GM18868 (cell line): ENCODE measurements at regions not wholly inside any gene's neighbourhood (a gene's known extent, or its start where the extent isn't known, plus 50 kb on each side); places are given as distances from the start of the nearest gene placed in this dataset.

Experiments
- ATAC-seq: cut with Tn5 transposase; IDR thresholded peaks from one replicate; pipeline ENCODE4 v1.9.1; 2021; ENCODE audit warnings: mild to moderate bottlenecking, moderate library complexity; ENCODE audit not compliant: unreplicated experiment

DNA sequence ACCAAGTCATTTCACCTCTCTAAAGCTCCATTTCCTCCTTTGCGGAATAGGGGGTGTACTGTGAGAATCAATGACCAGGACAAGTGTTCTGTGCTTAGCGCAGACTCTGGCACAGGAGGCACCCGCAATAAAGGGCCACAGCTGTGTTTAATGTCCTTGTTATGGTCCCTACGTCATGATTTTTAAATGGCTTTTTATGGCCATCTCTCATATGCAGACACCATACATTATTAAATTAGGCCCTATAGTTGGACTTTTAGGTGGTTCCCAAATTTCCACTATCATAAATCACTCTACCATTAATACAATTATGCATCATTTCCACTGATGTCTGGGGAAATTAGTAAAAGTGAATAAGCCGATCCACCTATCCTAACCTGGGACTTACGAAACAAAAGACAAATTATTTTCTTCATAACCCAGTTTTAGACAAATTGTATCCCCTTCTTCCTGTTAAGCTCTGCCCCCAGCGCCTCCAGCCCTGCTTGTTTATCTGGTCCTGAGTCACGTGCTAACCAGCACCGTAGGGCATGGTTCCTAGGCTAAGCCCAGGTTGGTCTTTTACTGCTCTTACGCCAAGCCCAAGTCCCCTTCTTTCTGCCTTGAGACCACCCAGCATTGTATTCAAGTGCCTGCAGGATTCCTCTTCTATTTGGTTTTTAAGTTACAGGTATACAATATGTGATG lies 278.3 kb downstream of the SHQ1 start:
- ATAC-seq = no peak

DNA sequence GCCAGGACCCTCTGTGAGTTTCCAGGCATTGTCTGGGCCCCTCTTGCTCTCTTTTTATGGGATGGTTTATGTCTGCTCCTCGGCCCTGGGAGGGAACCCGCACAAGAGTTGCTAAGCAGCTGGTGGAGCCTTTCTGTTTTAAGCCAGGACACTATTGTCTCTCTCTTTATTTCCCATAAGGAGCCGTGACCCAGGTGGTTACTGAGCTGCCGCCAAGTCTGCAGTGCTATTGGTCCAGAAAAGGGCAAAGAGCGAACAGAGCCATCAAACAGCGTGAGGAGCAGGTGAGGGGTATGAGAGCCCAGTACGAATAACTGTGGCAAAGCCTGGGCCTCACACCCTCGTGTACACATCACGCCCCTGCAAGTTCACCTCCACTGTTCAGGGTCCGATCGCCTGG lies 280.2 kb downstream of the SHQ1 start:
- ATAC-seq = no peak

DNA sequence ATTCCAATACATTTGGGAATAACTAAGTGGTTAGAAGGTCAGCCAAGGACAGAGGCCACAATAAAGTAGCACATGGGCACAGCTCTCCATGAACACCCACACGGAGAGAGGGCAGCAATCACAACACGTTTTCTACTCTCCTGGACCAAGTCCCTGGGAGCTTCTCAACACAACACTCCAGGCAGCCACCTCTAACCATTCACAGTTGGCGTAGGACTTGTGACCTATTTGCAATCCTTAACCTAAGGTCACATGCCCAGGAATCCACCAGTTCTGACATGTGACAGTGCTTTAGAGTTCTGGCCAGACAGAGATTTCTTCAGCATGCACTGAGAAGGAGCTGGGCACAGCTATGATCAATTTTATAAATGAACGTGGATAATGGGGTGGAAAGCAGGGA lies 280.8 kb downstream of the SHQ1 start:
- ATAC-seq = no peak

GRCh38 chr3:72565593-72565992 lies 282.7 kb downstream of the SHQ1 start:
- ATAC-seq = no peak

DNA sequence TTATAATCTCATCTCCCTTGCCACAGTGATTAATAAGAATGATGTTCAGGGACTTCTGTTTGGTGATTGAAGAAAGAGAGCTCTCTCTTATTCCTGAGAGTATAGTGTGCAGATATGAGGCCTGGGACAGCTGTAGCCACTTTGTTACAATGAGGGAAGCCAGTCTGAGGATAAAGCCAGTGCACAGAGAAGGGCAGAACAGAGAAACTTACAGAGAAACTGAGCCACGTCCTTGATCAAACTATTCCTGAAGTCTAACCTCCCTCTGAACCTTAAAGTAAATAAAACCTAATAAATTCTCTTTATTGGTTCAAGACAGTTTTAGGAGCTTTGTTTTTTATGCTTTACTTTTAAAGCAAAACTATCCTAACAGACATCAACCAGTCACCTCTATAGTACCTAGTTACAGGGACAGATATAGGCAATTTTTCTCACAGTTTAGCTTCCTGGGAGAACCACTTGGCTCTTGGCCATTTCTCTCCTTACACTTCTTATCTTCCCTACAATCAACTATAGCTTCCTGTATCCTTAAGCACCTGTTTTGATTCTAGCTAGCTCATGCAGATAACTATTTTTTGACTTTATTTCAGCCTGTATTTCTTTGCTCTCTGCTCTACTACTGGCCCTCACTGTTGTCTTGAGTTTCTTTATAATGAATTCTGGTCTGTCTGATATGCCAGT lies 284.4 kb downstream of the SHQ1 start:
- no peak for ATAC-seq

DNA sequence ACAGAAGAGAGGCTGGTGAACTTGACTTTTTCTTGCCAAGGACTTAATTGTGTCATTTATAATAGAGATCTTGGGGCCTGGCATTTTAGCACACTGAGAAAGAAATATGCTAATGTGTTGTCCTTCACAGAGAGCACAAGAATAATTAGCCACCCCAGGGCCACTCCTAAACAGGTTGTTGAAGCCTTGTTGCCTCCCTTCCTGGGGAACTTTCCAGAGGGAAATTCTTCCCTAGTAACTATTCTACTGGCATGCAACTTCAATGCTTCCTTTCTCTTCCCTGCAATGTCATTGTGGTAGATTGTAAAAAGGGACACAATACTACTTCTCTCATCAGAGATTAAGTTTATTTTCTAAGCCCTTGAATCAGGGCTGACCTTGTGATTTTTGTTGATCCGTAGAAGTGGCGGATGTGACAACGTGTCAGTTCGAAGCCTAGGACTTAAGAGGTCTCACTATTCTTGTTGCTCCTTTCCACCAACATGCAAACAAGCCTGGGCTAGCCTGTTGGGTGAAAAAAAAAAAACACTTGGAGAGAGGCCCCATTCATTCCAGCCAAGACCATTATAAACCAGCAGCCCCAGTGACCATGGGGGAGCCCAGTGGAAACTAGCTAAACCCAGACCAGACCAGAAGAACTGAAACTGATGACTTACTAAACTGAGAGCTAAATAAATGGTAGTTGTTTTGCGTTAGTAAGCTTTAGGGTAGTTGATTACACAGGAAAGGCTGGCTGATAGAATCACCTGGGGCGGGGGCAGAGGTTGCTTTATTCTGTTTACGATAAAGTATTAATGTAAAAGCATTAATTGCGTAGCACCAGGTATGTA lies 287.2 kb downstream of the SHQ1 start:
- no peak for ATAC-seq

- ATAC-seq = peak; percentile 42
Measured at GRCh38 chr3:72559385-72559784, 288.9 kb downstream of the SHQ1 start.

GRCh38 chr3:72558001-72558400 lies 290.2 kb downstream of the SHQ1 start:
- ATAC-seq = no peak

- no peak for ATAC-seq
Measured at GRCh38 chr3:72555714-72556113, 292.5 kb downstream of the SHQ1 start.

GRCh38 chr3:72554689-72555088 lies 293.6 kb downstream of the SHQ1 start:
- ATAC-seq = no peak

DNA sequence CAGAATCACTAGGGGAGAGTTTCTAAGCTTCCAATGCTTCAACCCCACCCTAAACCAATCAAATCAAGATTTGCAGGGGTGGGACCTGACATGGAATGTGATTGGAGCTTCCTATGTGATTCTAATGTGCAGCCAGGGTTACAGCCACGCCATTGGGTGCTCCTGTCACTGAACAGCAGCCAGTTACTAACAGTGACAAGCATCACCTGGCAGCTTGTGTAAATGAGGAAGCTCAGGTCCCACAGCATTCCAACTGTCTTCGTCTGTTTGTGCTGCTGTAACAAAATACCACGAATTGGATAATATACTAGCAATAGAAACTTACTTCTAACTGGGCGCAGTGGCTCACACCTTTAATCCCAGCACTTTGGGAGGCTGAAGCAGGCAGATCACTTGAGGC lies 294.9 kb downstream of the SHQ1 start:
- ATAC-seq = no peak

- ATAC-seq = peak; percentile 72
Measured at GRCh38 chr3:72550582-72551262, 297.5 kb downstream of the SHQ1 start.

DNA sequence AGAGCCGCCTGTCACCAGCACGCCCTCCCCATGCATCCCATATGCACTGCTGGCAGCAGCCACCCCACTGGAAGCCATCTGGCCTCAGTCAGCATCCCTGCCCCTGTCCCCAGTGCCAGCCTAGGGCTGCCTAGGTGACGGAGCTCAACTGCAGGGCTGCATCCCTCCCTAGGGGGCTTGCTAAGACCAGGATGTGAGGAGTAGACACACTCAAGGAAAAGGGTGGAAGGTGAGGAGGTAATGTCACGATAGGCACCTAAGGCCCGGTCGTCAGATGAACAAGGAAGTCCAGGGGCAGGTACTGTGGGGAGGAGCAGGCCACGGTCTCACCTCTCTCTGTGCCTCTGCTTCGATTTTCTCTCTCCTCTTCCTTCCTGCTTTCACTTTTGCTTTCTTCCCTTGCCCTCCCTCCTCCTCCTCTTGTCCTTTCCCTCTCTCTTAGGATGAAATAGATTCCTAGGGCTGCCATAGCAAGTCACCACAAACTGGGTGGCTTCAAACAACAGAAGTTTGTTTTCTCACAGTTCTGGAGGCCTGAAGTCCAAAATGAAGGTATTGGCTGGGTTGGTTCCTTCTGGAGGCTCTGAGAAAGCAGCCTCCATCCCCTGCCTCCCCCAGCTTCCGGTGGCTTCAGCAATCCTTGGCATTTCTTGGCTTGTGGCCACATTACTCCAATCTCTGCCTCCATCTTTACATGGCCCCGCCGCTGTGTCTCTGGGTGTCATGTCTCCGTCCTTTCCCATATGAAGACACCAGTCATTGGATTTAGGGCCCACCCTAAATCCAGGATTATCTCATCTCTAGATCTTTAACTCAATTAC lies 298.3 kb downstream of the SHQ1 start:
- no peak for ATAC-seq

DNA sequence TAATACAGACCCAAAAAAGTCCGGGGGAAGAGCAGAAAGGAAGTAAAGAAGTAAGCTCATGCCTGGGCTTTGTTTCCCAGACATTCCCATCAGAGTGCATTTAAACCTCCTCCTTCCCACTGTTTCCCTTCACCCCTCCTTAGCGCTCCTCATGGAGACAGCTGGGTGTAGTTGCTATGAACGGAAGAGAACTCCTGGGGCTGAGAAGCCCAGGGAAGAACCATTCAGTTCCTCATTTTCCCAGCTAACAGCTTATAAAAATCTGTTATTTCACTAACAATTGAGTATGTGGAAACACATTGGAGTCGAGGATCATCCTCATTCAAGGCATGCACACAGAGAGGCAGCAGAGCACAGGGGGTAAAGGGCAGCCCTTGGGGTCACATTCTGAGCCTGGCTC lies 299.3 kb downstream of the SHQ1 start:
- ATAC-seq = no peak

- ATAC-seq = no peak
Measured at GRCh38 chr3:72548461-72548860, 299.8 kb downstream of the SHQ1 start.

DNA sequence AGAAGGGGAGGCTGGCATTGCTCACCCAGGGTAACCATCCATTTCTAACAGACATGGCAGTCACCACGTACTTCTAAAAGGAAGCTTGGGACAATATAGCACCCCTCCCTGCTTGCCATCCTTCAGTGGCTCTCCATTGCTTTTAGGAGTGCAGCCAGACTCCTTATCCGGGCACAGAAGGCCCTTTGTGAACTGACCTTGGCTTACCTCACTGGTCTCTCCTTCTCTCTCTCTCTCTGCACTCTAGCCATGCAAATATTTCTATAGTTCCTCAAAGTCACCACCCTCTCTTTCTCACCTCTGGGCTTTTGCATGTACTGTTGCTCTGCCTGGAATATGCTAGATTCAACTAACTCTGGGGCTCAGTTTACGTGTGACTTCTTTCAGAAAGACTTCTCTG lies 301.1 kb downstream of the SHQ1 start:
- ATAC-seq = no peak

DNA sequence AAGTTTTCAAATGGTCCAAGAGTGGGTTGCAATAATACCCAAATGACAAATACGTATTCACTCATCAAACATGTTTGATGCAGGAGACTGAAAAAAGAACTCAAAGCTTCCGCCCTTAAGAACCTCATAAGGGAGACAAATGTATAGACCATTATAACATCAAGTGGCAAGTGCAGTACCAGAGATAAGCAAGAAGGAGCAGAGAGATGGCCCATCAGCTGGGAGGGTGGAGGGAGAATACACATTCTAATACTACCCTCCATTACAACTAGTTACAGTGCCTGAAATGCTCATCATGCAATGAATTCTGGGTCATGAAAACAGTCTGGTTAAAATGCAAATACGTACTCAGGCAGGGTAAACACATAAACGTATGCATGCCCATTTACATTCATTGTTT lies 304.0 kb downstream of the SHQ1 start:
- no peak for ATAC-seq

DNA sequence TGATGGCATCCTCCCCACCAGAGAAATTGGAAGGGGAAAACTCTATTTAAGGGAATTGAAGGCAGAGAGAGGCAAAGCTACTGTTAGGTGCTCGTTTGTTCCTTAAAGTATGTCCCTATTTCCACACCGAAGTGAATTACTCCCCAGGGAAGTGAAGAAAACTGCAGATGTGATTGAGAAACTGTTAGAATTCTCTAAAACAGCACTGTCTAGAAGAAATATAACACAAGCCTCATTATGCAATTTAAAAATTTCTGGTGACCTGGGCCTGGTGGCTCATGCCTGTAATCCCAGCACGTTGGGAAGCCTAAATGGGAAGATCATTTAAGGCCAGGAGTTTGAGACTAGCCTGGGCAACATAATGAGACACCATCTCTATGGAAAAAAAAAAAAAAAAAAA lies 305.0 kb downstream of the SHQ1 start:
- ATAC-seq = no peak

- no peak for ATAC-seq
Measured at GRCh38 chr3:72542781-72543180, 305.5 kb downstream of the SHQ1 start.

DNA sequence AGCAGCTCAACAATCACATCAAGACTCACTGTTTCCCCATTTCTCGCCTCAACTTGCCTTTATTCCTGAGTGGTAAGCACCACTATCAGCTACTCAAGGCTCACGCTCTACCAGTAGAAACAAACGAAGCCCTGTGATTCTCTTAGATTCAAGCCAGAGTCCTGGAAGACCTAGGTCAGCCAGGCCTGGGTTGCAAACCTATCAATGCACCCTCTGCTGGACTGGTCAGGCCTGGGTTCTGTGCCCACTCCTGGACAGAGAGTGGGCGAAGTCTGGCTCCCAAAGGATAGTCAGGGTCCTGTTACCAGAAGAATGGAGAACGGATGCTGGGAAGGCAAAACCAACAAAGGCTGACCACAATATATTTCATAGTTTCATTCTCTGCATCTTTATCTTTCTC lies 308.4 kb downstream of the SHQ1 start:
- no peak for ATAC-seq
